Spleen (tissue), 11 donors: ENCODE measurements at regions not wholly inside any gene's neighbourhood (a gene's known extent, or its start where the extent isn't known, plus 50 kb on each side); places are given as distances from the start of the nearest gene placed in this dataset.

Experiments used
- DNase-seq: peaks from one replicate; pipeline ENCODE4 v3.0.0-alpha.2; 2020
- H3K27ac ChIP-seq, 8 donors: fragments of 200-600 bp; sonication (generic) in 7 of 8; 1 replicate in 4 of 8; 2 replicates in 4 of 8; pipeline versions ENCODE4 v1.5.0 to v1.8.0; 2016 to 2021; ENCODE audit warnings: inconsistent platforms in 4 of 8, mild to moderate bottlenecking in 4 of 8, moderate library complexity in 1 of 8
- H3K27me3 ChIP-seq, 7 donors: fragments of 200-600 bp; sonication (generic) in 6 of 7; replicated peaks in 1 of 7; 1 replicate in 4 of 7; 2 replicates in 3 of 7; pipeline versions ENCODE4 v1.5.0 to v1.8.0; 2016 to 2021; ENCODE audit warnings: inconsistent platforms in 3 of 7, mild to moderate bottlenecking in 1 of 7
- H3K36me3 ChIP-seq, 6 donors: fragments of 200-600 bp; sonication (generic) in 5 of 6; 1 replicate in 4 of 6; 2 replicates in 2 of 6; pipeline versions ENCODE4 v1.5.0 to v1.8.0; 2016 to 2021; ENCODE audit warnings: inconsistent platforms in 2 of 6
- H3K4me1 ChIP-seq, 6 donors: fragments of 200-600 bp; sonication (generic) in 5 of 6; 1 replicate in 3 of 6; 2 replicates in 3 of 6; pipeline versions ENCODE4 v1.5.0 to v1.8.0; 2016 to 2021; ENCODE audit warnings: inconsistent platforms in 3 of 6
- H3K4me3 ChIP-seq, 8 donors: fragments of 200-600 bp; sonication (generic) in 7 of 8; 1 replicate in 4 of 8; 2 replicates in 4 of 8; pipeline versions ENCODE4 v1.5.0 to v1.8.0; 2016 to 2021; ENCODE audit warnings: inconsistent platforms in 4 of 8, mild to moderate bottlenecking in 4 of 8, moderate library complexity in 2 of 8
- H3K9me3 ChIP-seq, 8 donors: fragments of 200-600 bp; sonication (generic) in 7 of 8; 1 replicate in 4 of 8; 2 replicates in 4 of 8; pipeline versions ENCODE4 v1.5.0 to v1.8.0; 2016 to 2021; ENCODE audit warnings: inconsistent platforms in 4 of 8
- CTCF ChIP-seq, 11 experiments: fragments of 200-600 bp in 7 of 11; fragments of 450-650 bp in 4 of 11; sonication (generic) in 4 of 11; IDR thresholded peaks in 8 of 11; conservative IDR thresholded peaks in 3 of 11; 1 replicate in 7 of 11; 2 replicates in 4 of 11; pipeline versions ENCODE4 v1.4.0 to v1.8.0; 2016 to 2021; ENCODE audit warnings: antibody characterized with exemption in 11 of 11, inconsistent platforms in 4 of 11, mild to moderate bottlenecking in 1 of 11
- POLR2A ChIP-seq, 3 donors: fragments of 450-650 bp; IDR thresholded peaks; one replicate each; pipeline ENCODE4 v1.5.1; 2017; ENCODE audit warnings: antibody characterized with exemption in 3 of 3, mild to moderate bottlenecking in 1 of 3
- POLR2AphosphoS5 ChIP-seq, 3 donors: sonication (generic); formaldehyde crosslinking; IDR thresholded peaks; one replicate each; pipeline ENCODE4 v1.5.1; 2017; ENCODE audit warnings: antibody characterized with exemption in 3 of 3
- WGBS, 5 donors: extraction: QIAGEN DNeasy Blood & Tissue Kit in 3 of 5; methylation state at CpG; one replicate each; pipeline versions ENCODE4 v1.1.5 to v1.1.7; 2013 to 2018; 5-methylcytosine and 5-hydroxymethylcytosine counted together
- intact Hi-C: fragments of 100-400 bp; cut with DNase I; formaldehyde crosslinking; loops from one replicate; pipeline ENCODE4 v1.15.0; 2023; ENCODE audit warnings: low total_unique reads
- donor health status: healthy with polysubstance abuse.
- donor health status: DM: no; HTN: no; CAD: no; lungs with moderate emphysema.
- donor health status: DM: no; HTN: no; CAD: no.
- donor health status: Bipolar disorder and iron deficiency.
- donor health status: healthy.
- donor health status: DM: no; HTN: no; CAD: no.
- donor health status: DM: yes; HTN: yes; CAD: no.

- no peak for TF ChIP-seq POLR2AphosphoS5 (IDR thresholded peaks at IDR 0.05)
- no peak for TF ChIP-seq POLR2A (IDR thresholded peaks at IDR 0.05)
- TF ChIP-seq CTCF (IDR thresholded peaks at IDR 0.05 in 8 of 11, conservative IDR thresholded peaks at IDR 0.05 in 3 of 11), result no peak
- no peaks in the 10 kb centered on the region for H3K4me1 ChIP-seq
- intact Hi-C loops, result no loop called here
- H3K27me3 ChIP-seq, result no peaks in the 10 kb centered on the region
- no peak for DNase-seq
- no peaks in the 10 kb centered on the region for H3K9me3 ChIP-seq
- H3K27ac ChIP-seq, result no peak overlapping the region
- no peaks in the 10 kb centered on the region for H3K36me3 ChIP-seq
- H3K4me3 ChIP-seq, result no peak overlapping the region
Observed at GRCh38 chr2:107502539-107502938, 324.2 kb upstream of the RGPD4 start.

- Histone ChIP-seq H3K27ac (no peak overlapping the region), H3K9me3 (peaks cover 0 to 10% (median 0%) of the 10 kb centered on the region in 8 donors), H3K4me3 (no peak overlapping the region), H3K36me3 (no peaks in the 10 kb centered on the region), H3K27me3 (no peaks in the 10 kb centered on the region), H3K4me1 (no peaks in the 10 kb centered on the region)
- no peak for TF ChIP-seq POLR2A (IDR thresholded peaks at IDR 0.05)
- DNase-seq, result no peak
- 65 to 83% (median 72%) methylated on average over 6 of the region's 6 CpGs for WGBS, 5 donors
- intact Hi-C loops, result no loop called here
Observed at GRCh38 chr2:107511970-107512789, 314.5 kb upstream of the RGPD4 start.

- peaks cover 0 to 21% (median 6%) of the 10 kb centered on the region in 8 donors for H3K9me3 ChIP-seq
- H3K36me3 ChIP-seq, result no peaks in the 10 kb centered on the region
- no peak for DNase-seq
- no peak overlapping the region for H3K27ac ChIP-seq
- TF ChIP-seq CTCF (IDR thresholded peaks at IDR 0.05 in 8 of 11, conservative IDR thresholded peaks at IDR 0.05 in 3 of 11) (no peak), POLR2AphosphoS5 (IDR thresholded peaks at IDR 0.05) (no peak), POLR2A (IDR thresholded peaks at IDR 0.05) (no peak)
- H3K27me3 ChIP-seq, result no peaks in the 10 kb centered on the region
- no peak overlapping the region for H3K4me3 ChIP-seq
- intact Hi-C loops, result no loop called here
- 73 to 83% (median 76%) methylated on average over 1 of the region's 1 CpG for WGBS, 5 donors
- H3K4me1 ChIP-seq, result no peaks in the 10 kb centered on the region
Observed at GRCh38 chr2:107525406-107525805, 301.3 kb upstream of the RGPD4 start.

- H3K27me3 ChIP-seq, result no peaks in the 10 kb centered on the region
- intact Hi-C loops, result no loop called here
- no peak for DNase-seq
- WGBS, 5 donors, result 71 to 83% (median 80%) methylated on average over 1 of the region's 1 CpG
- H3K36me3 ChIP-seq, result no peaks in the 10 kb centered on the region
- H3K9me3 ChIP-seq, result peaks cover 0 to 9% (median 4%) of the 10 kb centered on the region in 8 donors
- H3K4me3 ChIP-seq, result no peak overlapping the region
- H3K4me1 ChIP-seq, result no peaks in the 10 kb centered on the region
- TF ChIP-seq POLR2A (IDR thresholded peaks at IDR 0.05), result no peak
- no peak for TF ChIP-seq POLR2AphosphoS5 (IDR thresholded peaks at IDR 0.05)
- no peak for TF ChIP-seq CTCF (IDR thresholded peaks at IDR 0.05 in 8 of 11, conservative IDR thresholded peaks at IDR 0.05 in 3 of 11)
- no peak overlapping the region for H3K27ac ChIP-seq
Observed at GRCh38 chr2:107529146-107529545, 297.5 kb upstream of the RGPD4 start.
